ENCODE measurements at regions not wholly inside any gene's neighbourhood (a gene's known extent, or its start where the extent isn't known, plus 50 kb on each side); places are given as distances from the start of the nearest gene placed in this dataset.
A peak's percentile ranks its signal among the peaks of the same experiment; 100 is the strongest.

GRCh38 chr21:26769613-26770188 is 75.5 kb downstream of the ADAMTS1 start:
- Histone ChIP-seq H2AK5ac (ENCODE audit: low read depth, low read length) (no peak overlapping the region), H2BK12ac (ENCODE audit: low read depth, low read length) (no peak overlapping the region), H3K36me3 (ENCODE audit: control insufficient read depth in 2 of 4, insufficient read depth in 4 of 4, low read length in 3 of 4) (no peaks in the 10 kb centered on the region), H3K9ac (replicated peaks in 1 of 4; ENCODE audit: extremely low read depth in 1 of 4, low read depth in 3 of 4, low read length in 3 of 4) (no peak overlapping the region), H3K4me2 (ENCODE audit: insufficient read depth in 1 of 2, low read depth in 2 of 2, low read length in 2 of 2) (no peak overlapping the region), H2BK20ac (ENCODE audit: low read length) (no peak overlapping the region), H4K20me1 (replicated peaks in 1 of 2; ENCODE audit: control insufficient read depth in 1 of 2, insufficient read depth in 2 of 2, low read length in 2 of 2) (no peaks in the 10 kb centered on the region), H3K23ac (ENCODE audit: insufficient read length) (no peak overlapping the region), H2BK15ac (ENCODE audit: low read length) (no peak overlapping the region), H3K27me3 (replicated peaks in 1 of 4; ENCODE audit: control insufficient read depth in 3 of 4, extremely low read depth in 1 of 4, insufficient read depth in 3 of 4, low read length in 3 of 4) (no peaks in the 10 kb centered on the region), H2BK120ac (replicated peaks; ENCODE audit: low read depth, low read length) (no peak overlapping the region), H3K18ac (ENCODE audit: extremely low read depth, low read length) (no peak overlapping the region), H3K27ac (ENCODE audit: low read depth, low read length) (no peak overlapping the region), H3K4me1 (replicated peaks in 1 of 4; ENCODE audit: control insufficient read depth in 3 of 4, insufficient read depth in 4 of 4, low read length in 3 of 4) (no peaks in the 10 kb centered on the region), H3K9me3 (ENCODE audit: insufficient read depth in 2 of 2, low read depth in 1 of 2, low read length in 1 of 2) (no peaks in the 10 kb centered on the region), H2BK5ac (ENCODE audit: low read depth, low read length) (no peak overlapping the region), H3K23me2 (ENCODE audit: low read depth, low read length) (peaks cover 2% of the 10 kb centered on the region; the same call in 1 of the 2 replicates), H3K14ac (ENCODE audit: insufficient read length) (no peak overlapping the region), H4K5ac (ENCODE audit: insufficient read length, low read depth, low read length) (no peak overlapping the region), H3K56ac (replicated peaks; ENCODE audit: insufficient read length, low read depth, low read length) (no peak overlapping the region), H3K79me2 (ENCODE audit: control insufficient read depth in 1 of 2, insufficient read depth in 2 of 2, low read length in 2 of 2) (no peaks in the 10 kb centered on the region), H2AFZ (ENCODE audit: low read length) (no peak overlapping the region), H4K91ac (replicated peaks; ENCODE audit: insufficient read length, low read length) (no peak overlapping the region), H3K4ac (replicated peaks; ENCODE audit: insufficient read length, low read depth, low read length) (no peak overlapping the region), H3K79me1 (ENCODE audit: low read depth, low read length) (no peaks in the 10 kb centered on the region), H4K8ac (ENCODE audit: extremely low read depth, insufficient read depth, low read length) (no peak overlapping the region), H3K4me3 (ENCODE audit: extremely low read depth in 1 of 4, insufficient read depth in 2 of 4, low read depth in 3 of 4, low read length in 4 of 4) (no peak overlapping the region)
- ChIA-PET POLR2A (ENCODE audit: partially characterized antibody) (no interaction called here), CTCF (ENCODE audit: partially characterized antibody) (interaction anchor here (1.0 to 1.9 kb wide), 8 partner anchors 8 to 53 kb away, joined by 3 to 8 read pairs (median 4); no protein-coding TSS in a partner anchor)
- FAIRE-seq (no peak), DNase-seq (ENCODE audit: low read depth in 1 of 2, low spot score in 2 of 2) (no peak)
- 54% methylated on average over 6 of the region's 6 CpGs; no CpG with 5 or more reads in 1 of the 2 experiments for WGBS, 2 experiments (ENCODE audit: extremely low coverage in 1 of 2, insufficient coverage in 1 of 2, insufficient read length in 1 of 2, insufficient replicate concordance in 2 of 2, low coverage in 1 of 2, low lambda C conversion rate in 2 of 2, missing lambda C conversion rate in 1 of 2)
- TF ChIP-seq SRF (IDR thresholded peaks at IDR 0.05; ENCODE audit: low read depth, low read length) (no peak), RXRA (IDR thresholded peaks at IDR 0.05; ENCODE audit: insufficient read depth, low read depth, low read length) (no peak), RAD21 (IDR thresholded peaks at IDR 0.05 in 1 of 2, conservative IDR thresholded peaks at IDR 0.05 in 1 of 2; ENCODE audit: low read depth in 2 of 2, low read length in 2 of 2) (peak; percentile 39 to 43), CTCF (IDR thresholded peaks at IDR 0.05; ENCODE audit: control extremely low read depth in 1 of 3, insufficient read depth in 1 of 3, low read depth in 1 of 3, low read length in 3 of 3) (peak in 2 of 3 experiments; percentile 10 to 24; a peak in 2 of 4 replicates), CTBP2 (IDR thresholded peaks at IDR 0.05; ENCODE audit: borderline replicate concordance, insufficient read depth, insufficient read length, low read length) (no peak), KDM5A (IDR thresholded peaks at IDR 0.05; ENCODE audit: low read length) (no peak)

All from H1 (cell line).